H9 (cell line): ENCODE measurements at regions not wholly inside any gene's neighbourhood (a gene's known extent, or its start where the extent isn't known, plus 50 kb on each side); places are given as distances from the start of the nearest gene placed in this dataset.
A peak's percentile ranks its signal among the peaks of the same experiment; 100 is the strongest.

Experiments used
- DNase-seq: peaks from one replicate; pipeline ENCODE4 v3.0.0-alpha.2; 2017
- H2AFZ ChIP-seq: one replicate; pipeline ENCODE4 v1.6.1; 2013; ENCODE audit warnings: mild to moderate bottlenecking, low read length, control low read depth, moderate library complexity
- H2AK5ac ChIP-seq: 2 replicates; pipeline ENCODE4 v1.6.1; 2013; ENCODE audit warnings: low read length, control low read depth, mixed read lengths; ENCODE audit not compliant: insufficient read length
- H2BK120ac ChIP-seq: one replicate; pipeline ENCODE4 v1.6.1; 2013; ENCODE audit warnings: low read depth, mild to moderate bottlenecking, low read length, control low read depth, inconsistent platforms; ENCODE audit not compliant: poor library complexity, severe bottlenecking
- H2BK12ac ChIP-seq: 2 replicates; pipeline ENCODE4 v1.6.1; 2013; ENCODE audit warnings: low read length, control low read depth, mixed read lengths, low read depth; ENCODE audit not compliant: insufficient read length
- H2BK15ac ChIP-seq: 2 replicates; pipeline ENCODE4 v1.6.1; 2013; ENCODE audit warnings: low read depth, low read length, control low read depth
- H2BK20ac ChIP-seq: one replicate; pipeline ENCODE4 v1.6.1; 2013; ENCODE audit warnings: low read depth, mild to moderate bottlenecking, low read length, control low read depth, inconsistent platforms; ENCODE audit not compliant: poor library complexity, severe bottlenecking
- H2BK5ac ChIP-seq: 2 replicates; pipeline ENCODE4 v1.6.1; 2013; ENCODE audit warnings: low read length, control low read depth, mixed read lengths; ENCODE audit not compliant: insufficient read length
- H3K14ac ChIP-seq: 2 replicates; pipeline ENCODE4 v1.6.1; 2013; ENCODE audit warnings: low read length, control low read depth; ENCODE audit not compliant: insufficient read depth
- H3K18ac ChIP-seq: 2 replicates; pipeline ENCODE4 v1.6.1; 2013; ENCODE audit warnings: low read depth, mild to moderate bottlenecking, mixed read lengths, low read length, control low read depth; ENCODE audit not compliant: insufficient read length
- H3K23ac ChIP-seq: 2 replicates; pipeline ENCODE4 v1.6.1; 2013; ENCODE audit warnings: low read length, control low read depth, mixed read lengths, low read depth; ENCODE audit not compliant: insufficient read length
- H3K23me2 ChIP-seq: 2 replicates; pipeline ENCODE4 v1.6.1; 2013; ENCODE audit warnings: low read depth, mild to moderate bottlenecking, mixed read lengths, low read length, control low read depth; ENCODE audit not compliant: insufficient read length, poor library complexity, severe bottlenecking
- H3K27ac ChIP-seq: 2 replicates; pipeline ENCODE4 v1.5.1; 2013; ENCODE audit warnings: low read length, control low read depth, mixed read lengths, low read depth; ENCODE audit not compliant: insufficient read length
- H3K27me3 ChIP-seq: 2 replicates; pipeline ENCODE4 v1.6.1; 2013; ENCODE audit warnings: low read length, control low read depth, inconsistent platforms; ENCODE audit not compliant: insufficient read depth
- H3K4ac ChIP-seq: 2 replicates; pipeline ENCODE4 v1.6.1; 2013; ENCODE audit warnings: low read depth, mild to moderate bottlenecking, control low read depth, inconsistent platforms, low read length, moderate library complexity
- H3K4me1 ChIP-seq: 2 replicates; pipeline ENCODE4 v1.6.1; 2013; ENCODE audit warnings: low read length, control low read depth, inconsistent platforms; ENCODE audit not compliant: insufficient read depth
- H3K4me2 ChIP-seq: 2 replicates; pipeline ENCODE4 v1.6.1; 2013; ENCODE audit warnings: low read length, control low read depth, mixed read lengths; ENCODE audit not compliant: insufficient read length, insufficient read depth
- H3K56ac ChIP-seq: 2 replicates; pipeline ENCODE4 v1.6.1; 2013; ENCODE audit warnings: low read depth, mild to moderate bottlenecking, mixed read lengths, low read length, control low read depth; ENCODE audit not compliant: insufficient read length
- H3K79me1 ChIP-seq: 2 replicates; pipeline ENCODE4 v1.6.1; 2013; ENCODE audit warnings: low read depth, mild to moderate bottlenecking, moderate library complexity, low read length, control low read depth, inconsistent platforms; ENCODE audit not compliant: insufficient read depth, poor library complexity, severe bottlenecking
- H3K79me2 ChIP-seq: 2 replicates; pipeline ENCODE4 v1.6.1; 2013; ENCODE audit warnings: low read length, control low read depth, inconsistent platforms; ENCODE audit not compliant: insufficient read depth
- H3K9ac ChIP-seq: 2 replicates; pipeline ENCODE4 v1.6.1; 2013; ENCODE audit warnings: low read length, control low read depth, mixed read lengths; ENCODE audit not compliant: insufficient read length; ENCODE audit errors: extremely low read depth
- H3K9me3 ChIP-seq: one replicate; pipeline ENCODE4 v1.6.1; 2013; ENCODE audit warnings: low read depth, low read length, inconsistent platforms; ENCODE audit not compliant: control insufficient read depth
- H3T11ph ChIP-seq: one replicate; pipeline ENCODE4 v1.6.1; 2013; ENCODE audit warnings: mild to moderate bottlenecking, low read length, control low read depth, inconsistent platforms
- H4K20me1 ChIP-seq: one replicate; pipeline ENCODE4 v1.6.1; 2013; ENCODE audit not compliant: control insufficient read depth, insufficient read length, insufficient read depth
- H4K5ac ChIP-seq: 2 replicates; pipeline ENCODE4 v1.6.1; 2013; ENCODE audit warnings: low read depth, mild to moderate bottlenecking, mixed read lengths, low read length, control low read depth; ENCODE audit not compliant: insufficient read length
- H4K8ac ChIP-seq: replicated peaks from 2 replicates; pipeline ENCODE4 v1.6.1; 2013; ENCODE audit warnings: low read length, control low read depth, mixed read lengths, low read depth; ENCODE audit not compliant: insufficient read length
- H4K91ac ChIP-seq: 2 replicates; pipeline ENCODE4 v1.6.1; 2013; ENCODE audit warnings: low read depth, mild to moderate bottlenecking, moderate library complexity, mixed read lengths, low read length, control low read depth; ENCODE audit not compliant: insufficient read length
- H3K27ac Mint-ChIP-seq, 3 experiments: 2 replicates in 2 of 3; 3 replicates in 1 of 3; pipeline ENCODE4 v1.8.0; 2020 to 2021; ENCODE audit warnings: mixed read lengths in 3 of 3, mild to moderate bottlenecking in 1 of 3, moderate library complexity in 1 of 3
- H3K27me3 Mint-ChIP-seq: 2 replicates; pipeline ENCODE4 v1.8.0; 2021; ENCODE audit warnings: low read depth, mild to moderate bottlenecking, moderate library complexity, mixed read lengths
- H3K36me3 Mint-ChIP-seq, 3 experiments: 2 replicates in 2 of 3; 3 replicates in 1 of 3; pipeline ENCODE4 v1.8.0; 2020 to 2021; ENCODE audit warnings: low read depth in 3 of 3, mixed read lengths in 3 of 3; ENCODE audit not compliant: insufficient read depth in 1 of 3
- H3K4me1 Mint-ChIP-seq, 2 experiments: 2 replicates each; pipeline ENCODE4 v1.8.0; 2020; ENCODE audit warnings: mixed read lengths in 2 of 2
- H3K4me3 Mint-ChIP-seq, 2 experiments: 2 replicates in 1 of 2; 3 replicates in 1 of 2; pipeline ENCODE4 v1.8.0; 2020 to 2021; ENCODE audit warnings: mild to moderate bottlenecking in 2 of 2, mixed read lengths in 2 of 2, moderate library complexity in 1 of 2
- H3K9me3 Mint-ChIP-seq, 2 experiments: 2 replicates in 1 of 2; 3 replicates in 1 of 2; pipeline ENCODE4 v1.8.0; 2020; ENCODE audit warnings: mild to moderate bottlenecking in 2 of 2, mixed read lengths in 2 of 2, moderate library complexity in 1 of 2
- WGBS: extraction: QIAGEN DNeasy Blood & Tissue Kit; methylation state at CpG from one replicate; pipeline ENCODE4 v1.1.7; 2013; ENCODE audit warnings: missing lambda C conversion rate, low lambda C conversion rate, mixed read lengths; ENCODE audit not compliant: insufficient read length; ENCODE audit errors: extremely low coverage; 5-methylcytosine and 5-hydroxymethylcytosine counted together
- TF ChIP-seq, protein P1 (sequence below): fragments of 200-600 bp; sonication (generic); conservative IDR thresholded peaks from 3 replicates; pipeline ENCODE4 v1.8.0; 2021; ENCODE audit warnings: antibody characterized with exemption, mild to moderate bottlenecking

DNA sequence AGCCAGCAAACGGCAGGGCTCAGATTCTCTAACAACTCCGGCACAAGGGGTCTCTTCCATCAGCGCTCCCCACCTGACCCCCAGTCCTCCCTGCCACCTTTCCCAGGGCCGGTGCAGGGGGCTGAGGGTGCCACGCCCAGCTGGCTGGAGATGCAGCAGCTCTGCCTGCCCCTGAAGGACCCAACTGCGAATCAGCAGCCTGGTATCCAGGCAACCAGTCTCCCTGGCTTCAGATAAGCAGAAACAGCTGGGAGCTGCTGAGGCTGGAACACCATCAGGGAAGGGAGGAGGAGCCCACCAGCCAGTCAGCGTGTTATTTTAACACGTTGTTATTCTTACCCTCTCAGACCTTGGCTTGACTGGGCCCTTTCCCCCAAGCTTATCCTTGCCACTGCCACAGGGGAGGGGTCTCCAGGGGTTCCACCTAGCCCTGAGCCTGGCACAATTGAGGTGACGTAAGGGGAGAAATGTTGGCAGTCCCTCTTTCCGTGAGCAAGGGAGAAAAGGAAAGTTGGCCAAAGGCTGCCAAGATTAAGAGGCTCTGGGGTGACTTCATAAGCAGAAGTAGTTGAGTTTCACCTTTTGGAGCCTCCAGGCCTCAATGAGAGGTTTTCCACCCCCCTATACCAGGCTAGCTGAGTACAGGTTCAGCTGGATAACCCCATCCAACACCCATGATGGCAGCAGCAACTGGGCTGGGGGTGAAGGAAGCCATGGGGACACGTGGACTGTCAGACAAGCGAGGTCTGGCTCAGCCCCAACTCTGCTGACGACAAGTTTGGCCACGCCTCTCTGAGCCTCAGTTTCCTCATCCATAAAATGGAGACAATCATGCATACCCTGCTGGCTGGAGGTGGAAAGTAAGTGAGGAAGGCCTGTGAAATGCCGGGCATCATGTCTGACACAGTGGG, 91.1 kb downstream of the IRF2BPL start:
- Histone ChIP-seq H4K5ac (no peak overlapping the region), H2AK5ac (no peak overlapping the region), H3K79me2 (no peaks in the 10 kb centered on the region), H3K4me1 (no peaks in the 10 kb centered on the region; the same call in 1 of the 2 replicates), H3K27ac (no peak overlapping the region), H4K91ac (no peak overlapping the region), H2BK120ac (no peak overlapping the region), H3K23me2 (no peaks in the 10 kb centered on the region), H3K9me3 (no peaks in the 10 kb centered on the region), H3K4ac (no peak overlapping the region), H3K23ac (no peak overlapping the region), H2BK15ac (no peak overlapping the region), H2BK20ac (no peak overlapping the region), H3K27me3 (no peaks in the 10 kb centered on the region), H4K8ac (no peak overlapping the region), H2BK12ac (no peak overlapping the region), H3K18ac (peak overlapping the region; percentile 30), H2BK5ac (no peak overlapping the region), H2AFZ (no peak overlapping the region), H3K56ac (no peak overlapping the region), H3T11ph (no peak overlapping the region), H3K4me2 (no peak overlapping the region), H4K20me1 (no peaks in the 10 kb centered on the region), H3K79me1 (no peaks in the 10 kb centered on the region), H3K14ac (no peak overlapping the region), H3K9ac (no peak overlapping the region)
- no peaks in the 10 kb centered on the region for H3K36me3 Mint-ChIP-seq
- no peaks in the 10 kb centered on the region for H3K9me3 Mint-ChIP-seq
- H3K27ac Mint-ChIP-seq: peak overlapping the region in 2 of 3 experiments; percentile 75 to 90; a peak in 2 of 7 replicates
- no CpG with 5 or more reads among the region's 15 CpGs for WGBS
- no peak overlapping the region for H3K4me3 Mint-ChIP-seq
- peaks cover 35 to 52% of the 10 kb centered on the region in 2 experiments for H3K4me1 Mint-ChIP-seq
- TF ChIP-seq, protein P1, sequence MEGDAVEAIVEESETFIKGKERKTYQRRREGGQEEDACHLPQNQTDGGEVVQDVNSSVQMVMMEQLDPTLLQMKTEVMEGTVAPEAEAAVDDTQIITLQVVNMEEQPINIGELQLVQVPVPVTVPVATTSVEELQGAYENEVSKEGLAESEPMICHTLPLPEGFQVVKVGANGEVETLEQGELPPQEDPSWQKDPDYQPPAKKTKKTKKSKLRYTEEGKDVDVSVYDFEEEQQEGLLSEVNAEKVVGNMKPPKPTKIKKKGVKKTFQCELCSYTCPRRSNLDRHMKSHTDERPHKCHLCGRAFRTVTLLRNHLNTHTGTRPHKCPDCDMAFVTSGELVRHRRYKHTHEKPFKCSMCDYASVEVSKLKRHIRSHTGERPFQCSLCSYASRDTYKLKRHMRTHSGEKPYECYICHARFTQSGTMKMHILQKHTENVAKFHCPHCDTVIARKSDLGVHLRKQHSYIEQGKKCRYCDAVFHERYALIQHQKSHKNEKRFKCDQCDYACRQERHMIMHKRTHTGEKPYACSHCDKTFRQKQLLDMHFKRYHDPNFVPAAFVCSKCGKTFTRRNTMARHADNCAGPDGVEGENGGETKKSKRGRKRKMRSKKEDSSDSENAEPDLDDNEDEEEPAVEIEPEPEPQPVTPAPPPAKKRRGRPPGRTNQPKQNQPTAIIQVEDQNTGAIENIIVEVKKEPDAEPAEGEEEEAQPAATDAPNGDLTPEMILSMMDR: no peak
- no peak for DNase-seq
- no peaks in the 10 kb centered on the region; the same call in 1 of the 2 replicates for H3K27me3 Mint-ChIP-seq
